Hepatocyte (in vitro differentiated cells): ENCODE measurements at regions not wholly inside any gene's neighbourhood (a gene's known extent, or its start where the extent isn't known, plus 50 kb on each side); places are given as distances from the start of the nearest gene placed in this dataset.

ENCODE experiments used
- DNase-seq: peaks from one replicate; pipeline ENCODE4 v3.0.0-alpha.2; 2016; ENCODE audit warnings: low spot score
- H2AFZ ChIP-seq: fragments of 200-600 bp; sonication (generic); 2 replicates; pipeline ENCODE4 v1.6.0; 2016; ENCODE audit warnings: antibody characterized with exemption, mild to moderate bottlenecking
- H3K27ac ChIP-seq: fragments of 200-600 bp; sonication (generic); 2 replicates; pipeline ENCODE4 v1.5.1; 2016; ENCODE audit warnings: mild to moderate bottlenecking
- H3K27me3 ChIP-seq: fragments of 200-600 bp; sonication (generic); 2 replicates; pipeline ENCODE4 v1.6.1; 2016
- H3K36me3 ChIP-seq: fragments of 200-600 bp; sonication (generic); replicated peaks from 2 replicates; pipeline ENCODE4 v1.5.1; 2016; ENCODE audit warnings: low read depth; ENCODE audit not compliant: insufficient read depth
- H3K4me1 ChIP-seq: fragments of 200-600 bp; sonication (generic); 2 replicates; pipeline ENCODE4 v1.5.1; 2016; ENCODE audit warnings: mild to moderate bottlenecking, moderate library complexity; ENCODE audit not compliant: insufficient read depth
- H3K4me2 ChIP-seq: fragments of 200-600 bp; sonication (generic); 2 replicates; pipeline ENCODE4 v1.6.0; 2016
- H3K4me3 ChIP-seq: fragments of 200-600 bp; sonication (generic); 2 replicates; pipeline ENCODE4 v1.5.1; 2016; ENCODE audit warnings: mild to moderate bottlenecking
- H3K79me2 ChIP-seq: fragments of 200-600 bp; sonication (generic); 2 replicates; pipeline ENCODE4 v1.6.0; 2017; ENCODE audit warnings: mild to moderate bottlenecking
- H3K9me2 ChIP-seq: fragments of 200-600 bp; sonication (generic); replicated peaks from 2 replicates; pipeline ENCODE4 v1.6.0; 2017; ENCODE audit warnings: mild to moderate bottlenecking; ENCODE audit not compliant: insufficient read depth
- H3K9me3 ChIP-seq: fragments of 200-600 bp; sonication (generic); 2 replicates; pipeline ENCODE4 v1.5.1; 2016; ENCODE audit warnings: low read depth, mild to moderate bottlenecking
- H4K20me1 ChIP-seq: fragments of 200-600 bp; sonication (generic); 2 replicates; pipeline ENCODE4 v1.6.0; 2016; ENCODE audit warnings: mild to moderate bottlenecking; ENCODE audit not compliant: insufficient read depth, poor library complexity, severe bottlenecking
- CTCF ChIP-seq: fragments of 200-600 bp; sonication (generic); IDR thresholded peaks from 2 replicates; pipeline ENCODE4 v1.5.1; 2016; ENCODE audit warnings: antibody characterized with exemption, mild to moderate bottlenecking; ENCODE audit not compliant: poor library complexity
- EZH2 ChIP-seq: fragments of 200-600 bp; sonication (generic); IDR thresholded peaks from 2 replicates; pipeline ENCODE4 v1.6.1; 2016; ENCODE audit warnings: antibody characterized with exemption, mild to moderate bottlenecking, borderline replicate concordance
- EZH2phosphoT487 ChIP-seq: fragments of 200-600 bp; sonication (generic); IDR thresholded peaks from one replicate; pipeline ENCODE4 v1.6.1; 2018; ENCODE audit warnings: antibody characterized with exemption, mild to moderate bottlenecking, low read depth, moderate library complexity; ENCODE audit not compliant: unreplicated experiment, severe bottlenecking
- WGBS: methylation state at CpG from one replicate; pipeline ENCODE4 v1.1.6; 2016; ENCODE audit warnings: low lambda C conversion rate; ENCODE audit errors: missing lambda C conversion rate; 5-methylcytosine and 5-hydroxymethylcytosine counted together

- no peak overlapping the region for H3K4me2 ChIP-seq
- no peak for DNase-seq
- H3K4me1 ChIP-seq, result no peaks in the 10 kb centered on the region
- WGBS, result 70% methylated on average over 7 of the region's 7 CpGs
- H3K9me3 ChIP-seq, result no peaks in the 10 kb centered on the region
- H4K20me1 ChIP-seq, result no peaks in the 10 kb centered on the region
- H3K27me3 ChIP-seq, result peaks cover 13% of the 10 kb centered on the region
- H2AFZ ChIP-seq, result no peak overlapping the region
- H3K4me3 ChIP-seq, result no peak overlapping the region
- H3K79me2 ChIP-seq, result no peaks in the 10 kb centered on the region
- no peaks in the 10 kb centered on the region for H3K9me2 ChIP-seq
- no peaks in the 10 kb centered on the region for H3K36me3 ChIP-seq
- no peak for TF ChIP-seq CTCF
- TF ChIP-seq EZH2, result no peak
- TF ChIP-seq EZH2phosphoT487, result no peak
- H3K27ac ChIP-seq, result no peak overlapping the region
Observed at GRCh38 chr10:117619223-117619622, 76.7 kb downstream of the EMX2 start.

- peaks cover 13% of the 10 kb centered on the region for H3K27me3 ChIP-seq
- no peak overlapping the region for H2AFZ ChIP-seq
- TF ChIP-seq EZH2phosphoT487 (no peak), EZH2 (no peak), CTCF (no peak)
- H3K36me3 ChIP-seq, result no peaks in the 10 kb centered on the region
- H3K4me2 ChIP-seq, result no peak overlapping the region
- no peaks in the 10 kb centered on the region for H3K9me3 ChIP-seq
- H3K27ac ChIP-seq, result no peak overlapping the region
- no peak for DNase-seq
- 92% methylated on average over 9 of the region's 9 CpGs for WGBS
- no peaks in the 10 kb centered on the region for H3K79me2 ChIP-seq
- H3K4me3 ChIP-seq, result no peak overlapping the region
- no peaks in the 10 kb centered on the region for H3K9me2 ChIP-seq
- no peaks in the 10 kb centered on the region for H3K4me1 ChIP-seq
- no peaks in the 10 kb centered on the region for H4K20me1 ChIP-seq
Observed at GRCh38 chr10:117619707-117620405, 77.3 kb downstream of the EMX2 start.

- Histone ChIP-seq H3K4me3 (no peak overlapping the region), H2AFZ (no peak overlapping the region), H3K9me2 (no peaks in the 10 kb centered on the region), H3K79me2 (no peaks in the 10 kb centered on the region), H3K36me3 (no peaks in the 10 kb centered on the region), H3K27ac (no peak overlapping the region), H4K20me1 (no peaks in the 10 kb centered on the region), H3K4me1 (no peaks in the 10 kb centered on the region), H3K9me3 (no peaks in the 10 kb centered on the region), H3K27me3 (peaks cover 13% of the 10 kb centered on the region), H3K4me2 (no peak overlapping the region)
- 91% methylated on average over 7 of the region's 7 CpGs for WGBS
- no peak for DNase-seq
- TF ChIP-seq CTCF, result no peak
- no peak for TF ChIP-seq EZH2phosphoT487
- TF ChIP-seq EZH2, result no peak
Observed at GRCh38 chr10:117621196-117621595, 78.7 kb downstream of the EMX2 start.
